ENCODE measurements at regions not wholly inside any gene's neighbourhood (a gene's known extent, or its start where the extent isn't known, plus 50 kb on each side); places are given as distances from the start of the nearest gene placed in this dataset.

- no peak for TF ChIP-seq CTCF (IDR thresholded peaks at IDR 0.05)
- no peak for TF ChIP-seq POLR2A (IDR thresholded peaks at IDR 0.05)
These were observed 1222.3 kb upstream of the SEL1L start for GRCh38 chr14:82755923-82756322.
